ENCODE measurements at regions not wholly inside any gene's neighbourhood (a gene's known extent, or its start where the extent isn't known, plus 50 kb on each side); places are given as distances from the start of the nearest gene placed in this dataset.

GRCh38 chr10:10819206-10819856 lies 198.3 kb upstream of the CELF2 start:
- peak in 2 of 3 donors; percentile 19 to 22 for DNase-seq

GRCh38 chr10:10821926-10822325 lies 195.7 kb upstream of the CELF2 start:
- no peak for DNase-seq

GRCh38 chr10:10824591-10825148 lies 193.0 kb upstream of the CELF2 start:
- DNase-seq, result no peak

- DNase-seq, result no peak
Measured at GRCh38 chr10:10826125-10826524, 191.5 kb upstream of the CELF2 start.

GRCh38 chr10:10828623-10829022 lies 189.0 kb upstream of the CELF2 start:
- DNase-seq, result no peak

GRCh38 chr10:10829576-10829975 lies 188.1 kb upstream of the CELF2 start:
- DNase-seq, result no peak

- peak in 2 of 3 donors; percentile 17 to 36 for DNase-seq
Measured at GRCh38 chr10:10830293-10830986, 187.2 kb upstream of the CELF2 start.

GRCh38 chr10:10831085-10831484 lies 186.6 kb upstream of the CELF2 start:
- peak in 1 of 3 donors; percentile 22 for DNase-seq

GRCh38 chr10:10833955-10834354 lies 183.7 kb upstream of the CELF2 start:
- DNase-seq, result no peak

- no peak for DNase-seq
Measured at GRCh38 chr10:10844251-10844650, 173.4 kb upstream of the CELF2 start.

GRCh38 chr10:10845185-10845584 lies 172.5 kb upstream of the CELF2 start:
- DNase-seq, result no peak

- no peak for DNase-seq
Measured at GRCh38 chr10:10845826-10846503, 171.7 kb upstream of the CELF2 start.

GRCh38 chr10:10846504-10846900 lies 171.2 kb upstream of the CELF2 start:
- DNase-seq, result no peak

GRCh38 chr10:10847387-10847786 lies 170.3 kb upstream of the CELF2 start:
- no peak for DNase-seq

GRCh38 chr10:10848488-10849111 lies 169.1 kb upstream of the CELF2 start:
- DNase-seq, result no peak

GRCh38 chr10:10849306-10849705 lies 168.4 kb upstream of the CELF2 start:
- no peak for DNase-seq

GRCh38 chr10:10850214-10850613 lies 167.5 kb upstream of the CELF2 start:
- no peak for DNase-seq

GRCh38 chr10:10852464-10852863 lies 165.2 kb upstream of the CELF2 start:
- DNase-seq, result no peak

GRCh38 chr10:10853954-10854353 lies 163.7 kb upstream of the CELF2 start:
- DNase-seq, result no peak

- DNase-seq, result no peak
Measured at GRCh38 chr10:10854725-10855124, 162.9 kb upstream of the CELF2 start.

- DNase-seq, result no peak
Measured at GRCh38 chr10:10855151-10855581, 162.5 kb upstream of the CELF2 start.

GRCh38 chr10:10860455-10860976 lies 157.2 kb upstream of the CELF2 start:
- no peak for DNase-seq

GRCh38 chr10:10865303-10865702 lies 152.4 kb upstream of the CELF2 start:
- no peak for DNase-seq
